Left hindlimb (tissue), 1 donor: ENCODE measurements at regions not wholly inside any gene's neighbourhood (a gene's known extent, or its start where the extent isn't known, plus 50 kb on each side); places are given as distances from the start of the nearest gene placed in this dataset.

Experiments used
- DNase-seq: peaks from one replicate; pipeline ENCODE4 v3.0.0-alpha.2; 2018

GRCh38 chr9:80285326-80285725, 713.6 kb downstream of the TLE4 start:
- no peak for DNase-seq

GRCh38 chr9:80282766-80283165, 711.0 kb downstream of the TLE4 start:
- DNase-seq = no peak

- no peak for DNase-seq
These were observed 687.3 kb downstream of the TLE4 start for GRCh38 chr9:80259079-80259478.

- DNase-seq = no peak
These were observed 680.0 kb downstream of the TLE4 start for GRCh38 chr9:80251778-80252177.

GRCh38 chr9:80242022-80242421, 670.3 kb downstream of the TLE4 start:
- no peak for DNase-seq

GRCh38 chr9:80235752-80236151, 664.0 kb downstream of the TLE4 start:
- no peak for DNase-seq

GRCh38 chr9:80233906-80234305, 662.1 kb downstream of the TLE4 start:
- DNase-seq = no peak

- no peak for DNase-seq
These were observed 661.5 kb downstream of the TLE4 start for GRCh38 chr9:80233102-80233843.

GRCh38 chr9:80231318-80232236, 659.8 kb downstream of the TLE4 start:
- no peak for DNase-seq

- no peak for DNase-seq
These were observed 652.1 kb downstream of the TLE4 start for GRCh38 chr9:80223897-80224296.

GRCh38 chr9:80222466-80223169, 650.9 kb downstream of the TLE4 start:
- DNase-seq = no peak

GRCh38 chr9:80218328-80218727, 646.6 kb downstream of the TLE4 start:
- DNase-seq = no peak

GRCh38 chr9:80213613-80214012, 641.8 kb downstream of the TLE4 start:
- no peak for DNase-seq

GRCh38 chr9:80208696-80209095, 636.9 kb downstream of the TLE4 start:
- DNase-seq = no peak

- no peak for DNase-seq
These were observed 632.3 kb downstream of the TLE4 start for GRCh38 chr9:80204054-80204453.

- no peak for DNase-seq
These were observed 625.9 kb downstream of the TLE4 start for GRCh38 chr9:80197661-80198060.

- no peak for DNase-seq
These were observed 619.3 kb downstream of the TLE4 start for GRCh38 chr9:80191108-80191507.

GRCh38 chr9:80188579-80188978, 616.8 kb downstream of the TLE4 start:
- DNase-seq = no peak

GRCh38 chr9:80185112-80185738, 613.5 kb downstream of the TLE4 start:
- DNase-seq = no peak

- no peak for DNase-seq
These were observed 606.2 kb downstream of the TLE4 start for GRCh38 chr9:80177949-80178480.

- DNase-seq = no peak
These were observed 603.8 kb downstream of the TLE4 start for GRCh38 chr9:80175286-80176150.

- DNase-seq = no peak
These were observed 592.1 kb downstream of the TLE4 start for GRCh38 chr9:80163889-80164288.
